COLO668 (cell line): ENCODE measurements at regions not wholly inside any gene's neighbourhood (a gene's known extent, or its start where the extent isn't known, plus 50 kb on each side); places are given as distances from the start of the nearest gene placed in this dataset.
"Not testable (repeated sequence)": the region's sequence is repeated elsewhere in the genome, so short reads cannot be mapped to it uniquely, and the experiment has no call there.

Experiments used
- DNase-seq: peaks from one replicate; lab custom pipeline; 2025; ENCODE audit not compliant: unreplicated experiment; lab: John Stamatoyannopoulos, UW

DNA sequence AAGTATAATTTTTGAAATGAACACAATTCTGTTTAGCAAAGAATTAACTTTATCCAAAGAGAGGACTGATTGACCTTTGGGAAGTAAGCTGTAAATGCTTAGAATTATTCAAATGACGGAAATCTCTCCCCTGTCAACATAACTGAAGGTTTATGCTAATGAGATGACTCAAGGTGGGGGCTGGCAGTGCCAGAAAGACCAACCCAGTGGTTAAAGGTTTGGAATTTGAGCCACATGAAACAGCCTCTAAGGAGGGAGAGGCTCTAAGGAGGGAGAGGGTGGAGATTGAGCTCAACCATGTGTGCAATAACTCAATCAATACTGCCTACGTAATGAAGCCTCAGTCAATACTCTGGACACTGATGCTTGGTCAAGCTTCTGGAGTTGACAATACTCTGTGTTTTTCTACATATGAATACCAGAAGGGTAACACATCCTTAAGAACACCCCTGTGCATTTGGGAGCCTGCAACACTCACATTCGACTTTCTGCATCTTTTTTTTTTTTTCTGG is 123.4 kb upstream of the TENT5A start:
- DNase-seq = no peak

DNA sequence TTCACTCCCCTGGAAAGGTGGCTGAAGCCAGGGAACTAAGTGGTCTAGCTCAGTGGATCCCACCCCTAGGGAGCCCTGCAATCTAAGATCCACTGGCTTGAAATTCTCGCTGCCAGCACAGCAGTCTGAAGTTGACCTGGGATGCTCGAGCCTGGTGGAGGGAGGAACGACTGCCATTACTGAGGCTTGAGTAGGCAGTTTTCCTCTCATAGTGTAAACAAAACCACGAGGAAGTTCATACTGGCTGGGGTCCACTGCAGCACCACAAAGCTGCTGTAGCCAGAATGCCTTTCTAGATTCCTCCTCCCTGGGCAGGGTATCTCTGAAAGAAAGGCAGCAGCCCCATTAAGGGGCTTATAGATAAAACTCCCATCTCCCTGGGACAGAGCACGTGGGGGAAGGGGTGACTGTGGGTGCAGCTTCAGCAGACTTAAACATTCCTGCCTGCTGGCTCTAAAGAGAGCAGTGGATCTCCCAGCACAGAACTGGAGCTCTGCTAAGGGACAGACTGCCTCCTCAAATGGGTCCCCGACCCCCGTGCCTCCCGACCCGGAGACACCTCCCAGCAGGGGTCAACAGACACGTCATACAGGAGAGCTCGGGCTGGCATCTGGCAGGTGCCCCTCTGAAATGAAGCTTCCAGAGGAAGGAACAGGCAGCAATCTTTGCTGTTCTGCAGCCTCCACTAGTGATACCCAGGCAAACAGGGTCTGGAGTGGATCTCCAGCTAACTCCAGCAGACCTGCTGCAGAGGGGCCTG is 117.4 kb upstream of the TENT5A start:
- not testable (repeated sequence) for DNase-seq

DNA sequence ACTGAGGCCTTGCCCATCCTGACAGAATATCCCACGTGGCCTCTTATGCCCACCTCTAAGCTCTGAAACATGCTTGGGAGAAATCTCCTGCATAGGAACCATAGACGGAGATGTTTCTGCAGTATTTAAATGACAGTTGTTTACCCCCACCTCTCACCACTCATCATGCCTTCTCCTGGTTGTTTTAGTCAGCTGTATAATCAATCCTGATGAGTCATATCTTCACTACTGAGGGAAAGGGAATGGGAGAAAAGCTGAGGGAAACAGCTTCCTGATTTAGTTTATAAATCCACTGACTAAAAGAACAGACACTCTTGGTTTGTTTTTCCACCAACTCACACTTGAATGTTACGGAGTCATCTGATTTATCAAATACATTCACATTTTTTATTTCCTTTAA is 113.2 kb upstream of the TENT5A start:
- DNase-seq = peak; percentile 6

- DNase-seq = no peak
These were observed 111.6 kb upstream of the TENT5A start for GRCh38 chr6:81864124-81864523.

DNA sequence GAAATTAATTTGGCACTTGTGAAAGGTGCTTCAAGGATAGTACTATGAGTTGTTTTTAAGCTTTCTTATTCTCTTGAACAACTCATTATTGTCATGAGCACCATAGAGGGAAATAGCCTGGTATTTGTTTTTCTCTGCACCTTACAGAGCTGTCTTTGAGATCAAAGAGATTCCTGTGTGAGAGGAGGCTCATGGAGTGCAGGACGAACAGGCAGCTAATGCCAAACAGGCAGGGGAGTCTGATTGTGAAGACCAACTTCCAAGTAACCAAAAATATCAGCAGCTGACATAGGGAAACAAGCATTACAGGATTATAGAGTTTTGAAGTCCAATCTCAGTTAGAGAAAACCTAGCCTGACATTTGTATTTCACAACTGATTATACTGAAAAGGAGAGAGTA is 110.6 kb upstream of the TENT5A start:
- no peak for DNase-seq

DNA sequence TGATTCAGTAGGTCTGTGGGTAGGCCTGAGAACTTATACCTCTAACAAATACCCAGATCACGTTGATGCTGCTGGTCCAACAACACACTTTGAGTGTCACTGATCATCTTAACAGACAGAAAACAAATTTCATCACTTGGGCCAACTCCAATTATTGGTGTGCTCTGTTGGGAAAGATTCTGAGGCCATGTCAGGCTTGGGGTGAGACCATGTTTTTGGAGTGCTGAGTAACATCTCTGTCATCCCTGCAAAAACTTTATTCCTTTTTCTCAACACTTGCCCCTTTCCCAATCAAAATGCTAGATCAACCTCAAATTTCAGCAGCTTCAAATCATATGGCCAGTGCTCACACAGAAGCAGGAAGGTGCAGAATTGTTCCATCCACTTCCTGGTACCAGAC is 108.8 kb upstream of the TENT5A start:
- DNase-seq = no peak

DNA sequence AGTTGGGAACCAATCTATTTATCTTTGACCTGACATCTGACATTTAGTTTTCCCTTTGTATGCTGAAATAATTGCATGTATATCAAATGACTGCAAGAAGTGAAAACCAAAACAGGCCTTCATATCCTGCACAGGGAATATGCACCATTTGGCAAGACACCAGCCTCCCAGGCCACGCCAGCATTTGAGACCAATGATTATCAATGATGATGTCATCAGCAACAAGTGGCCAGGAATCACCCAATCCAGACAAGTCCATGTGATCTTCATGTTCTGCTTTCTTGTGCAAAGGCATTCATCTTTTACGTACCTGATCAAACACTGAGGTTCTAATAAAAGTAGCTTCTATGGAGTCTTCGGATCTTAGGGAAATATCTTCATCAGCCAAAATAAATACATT is 107.4 kb upstream of the TENT5A start:
- DNase-seq = no peak

- DNase-seq = no peak
These were observed 105.3 kb upstream of the TENT5A start for GRCh38 chr6:81857812-81858211.

GRCh38 chr6:81856872-81857271 is 104.4 kb upstream of the TENT5A start:
- no peak for DNase-seq

DNA sequence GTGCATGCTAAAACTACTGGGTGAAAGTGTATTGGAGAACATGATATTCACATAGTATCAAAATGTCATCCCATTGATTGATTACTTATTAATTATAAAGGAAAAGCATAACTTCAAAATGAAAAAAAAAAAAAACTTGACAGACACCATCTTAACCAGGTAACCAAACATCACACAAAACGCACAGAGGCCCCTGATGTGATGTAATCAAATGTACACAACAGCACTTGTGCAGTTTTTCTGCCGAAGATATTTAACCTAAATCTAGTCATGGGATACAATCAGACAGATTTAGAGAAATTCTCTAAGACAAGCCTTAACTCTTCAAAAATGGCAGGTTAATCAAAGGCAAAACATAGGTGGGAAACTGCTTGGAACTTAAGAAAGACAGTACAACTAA is 102.0 kb upstream of the TENT5A start:
- no peak for DNase-seq

GRCh38 chr6:81853975-81854374 is 101.5 kb upstream of the TENT5A start:
- no peak for DNase-seq

GRCh38 chr6:81849248-81849647 is 96.8 kb upstream of the TENT5A start:
- no peak for DNase-seq

- no peak for DNase-seq
These were observed 95.4 kb upstream of the TENT5A start for GRCh38 chr6:81847866-81848265.

DNA sequence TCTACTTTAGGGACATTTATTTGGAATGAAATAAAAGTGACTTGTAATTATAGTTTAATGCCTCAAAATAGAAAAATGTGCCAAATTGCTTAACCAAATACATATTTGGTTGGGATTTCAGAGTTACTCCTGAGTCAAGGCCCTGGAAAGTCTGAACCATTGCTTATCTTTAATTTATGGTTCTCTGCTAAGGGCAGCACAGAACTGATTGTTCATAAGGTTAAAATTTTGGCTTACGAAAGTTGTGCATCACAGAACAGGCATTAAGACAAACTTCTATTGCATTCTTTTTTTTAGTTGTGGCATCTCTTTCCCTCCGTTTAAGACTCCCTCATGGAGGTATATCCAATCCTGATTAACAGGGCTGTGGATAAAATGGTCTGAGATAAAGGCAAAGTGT is 92.2 kb upstream of the TENT5A start:
- no peak for DNase-seq

GRCh38 chr6:81843302-81843701 is 90.8 kb upstream of the TENT5A start:
- no peak for DNase-seq

GRCh38 chr6:81842254-81842653 is 89.8 kb upstream of the TENT5A start:
- DNase-seq = no peak

DNA sequence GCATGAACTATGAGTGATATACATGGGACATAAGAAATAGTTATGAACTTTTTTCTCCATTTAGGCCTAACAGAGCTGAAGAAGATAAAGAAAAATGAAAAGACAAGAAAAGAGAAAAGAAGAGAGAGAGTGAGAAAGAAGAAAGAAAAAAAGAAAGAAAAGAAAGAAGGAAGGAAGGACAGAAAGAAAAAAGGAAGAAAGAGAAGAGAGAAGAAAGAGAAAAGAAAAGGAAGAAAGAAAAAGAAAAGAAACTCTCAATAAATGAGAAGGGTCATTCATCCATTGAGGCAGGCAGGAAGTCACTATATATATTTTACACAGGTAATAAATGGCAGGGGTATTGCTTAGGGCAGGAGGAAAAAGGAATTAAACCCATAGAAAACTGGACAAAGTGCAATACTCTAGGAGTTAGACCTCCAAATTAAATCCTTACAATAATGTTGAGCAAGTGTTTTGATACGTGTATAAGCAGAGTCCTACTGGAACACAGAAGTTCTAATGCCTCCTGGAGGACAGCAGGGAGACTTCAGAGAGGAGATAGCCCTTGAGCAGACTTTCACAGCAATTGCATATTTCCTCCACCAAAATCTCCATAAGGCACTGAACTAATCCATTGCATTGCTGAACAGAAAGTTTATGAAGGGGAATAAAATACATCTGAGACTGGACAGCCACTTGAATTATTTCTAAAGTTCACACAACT is 86.4 kb upstream of the TENT5A start:
- DNase-seq = no peak

DNA sequence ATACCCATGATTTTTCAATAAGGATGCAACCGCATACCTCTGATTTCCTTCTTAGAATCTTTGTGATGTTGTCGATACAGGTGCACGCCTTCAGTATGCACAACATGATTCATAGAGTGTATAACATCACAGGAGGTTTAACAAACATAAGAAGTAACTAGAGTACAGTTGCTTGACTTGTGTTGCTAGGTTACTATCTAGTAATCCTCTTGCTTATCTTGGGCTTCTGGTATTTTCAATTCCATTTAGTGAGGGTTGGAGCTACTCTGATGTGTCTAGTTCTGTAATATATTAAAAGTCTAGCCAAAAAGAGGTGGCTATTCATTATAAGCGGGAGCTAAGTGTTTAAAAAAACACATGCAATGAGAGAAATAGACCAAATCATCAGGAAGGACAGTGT is 85.5 kb upstream of the TENT5A start:
- DNase-seq = no peak

GRCh38 chr6:81834141-81834681 is 81.7 kb upstream of the TENT5A start:
- no peak for DNase-seq

GRCh38 chr6:81832304-81832703 is 79.8 kb upstream of the TENT5A start:
- no peak for DNase-seq

GRCh38 chr6:81831274-81831673 is 78.8 kb upstream of the TENT5A start:
- no peak for DNase-seq

DNA sequence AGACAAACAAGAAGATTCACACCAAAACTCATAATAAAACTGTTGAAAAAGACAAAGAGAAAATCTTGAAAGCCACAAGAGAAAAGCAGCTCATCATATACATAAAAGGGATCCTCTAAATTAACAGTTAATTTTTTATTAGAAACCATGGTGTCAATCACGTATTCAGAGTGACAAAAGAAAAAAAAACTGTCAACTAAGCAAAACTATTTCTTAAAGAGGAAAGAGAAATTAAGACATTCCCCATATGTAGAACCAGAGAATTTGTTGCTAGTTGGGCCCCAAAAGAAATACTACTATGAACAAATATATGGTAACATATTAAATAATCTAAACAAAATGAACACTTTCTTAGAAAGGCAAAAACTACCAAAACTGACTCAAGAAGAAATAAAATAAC is 74.3 kb upstream of the TENT5A start:
- DNase-seq = no peak
